IPS DF 4.7 (cell line): ENCODE measurements at regions not wholly inside any gene's neighbourhood (a gene's known extent, or its start where the extent isn't known, plus 50 kb on each side); places are given as distances from the start of the nearest gene placed in this dataset.
"Not testable (repeated sequence)": the region's sequence is repeated elsewhere in the genome, so short reads cannot be mapped to it uniquely, and the experiment has no call there.

Experiments
- DNase-seq: peaks from one replicate; pipeline ENCODE4 v3.0.0-alpha.2; 2013; ENCODE audit warnings: low spot score; ENCODE audit errors: extremely low read depth

GRCh38 chr15:69707241-69707640 is 254.6 kb downstream of the RPLP1 start:
- DNase-seq: not testable (repeated sequence)

GRCh38 chr15:69708436-69709122 is 256.0 kb downstream of the RPLP1 start:
- DNase-seq: not testable (repeated sequence)

- no peak for DNase-seq
Measured at GRCh38 chr15:69712991-69713390, 260.4 kb downstream of the RPLP1 start.

GRCh38 chr15:69713726-69714559 is 261.3 kb downstream of the RPLP1 start:
- DNase-seq: no peak

GRCh38 chr15:69715210-69715609 is 262.6 kb downstream of the RPLP1 start:
- DNase-seq: no peak

GRCh38 chr15:69718436-69718835 is 265.8 kb downstream of the RPLP1 start:
- no peak for DNase-seq

GRCh38 chr15:69718916-69719315 is 266.3 kb downstream of the RPLP1 start:
- no peak for DNase-seq

GRCh38 chr15:69719527-69720240 is 267.1 kb downstream of the RPLP1 start:
- no peak for DNase-seq

- DNase-seq: no peak
Measured at GRCh38 chr15:69720536-69720935, 267.9 kb downstream of the RPLP1 start.

- no peak for DNase-seq
Measured at GRCh38 chr15:69722924-69723323, 270.3 kb downstream of the RPLP1 start.

GRCh38 chr15:69723404-69724096 is 270.9 kb downstream of the RPLP1 start:
- no peak for DNase-seq

GRCh38 chr15:69724333-69724732 is 271.7 kb downstream of the RPLP1 start:
- no peak for DNase-seq

GRCh38 chr15:69725275-69725674 is 272.7 kb downstream of the RPLP1 start:
- no peak for DNase-seq

- no peak for DNase-seq
Measured at GRCh38 chr15:69725957-69726356, 273.3 kb downstream of the RPLP1 start.

GRCh38 chr15:69727121-69727924 is 274.7 kb downstream of the RPLP1 start:
- DNase-seq: no peak

- DNase-seq: no peak
Measured at GRCh38 chr15:69729167-69729748, 276.6 kb downstream of the RPLP1 start.

GRCh38 chr15:69730281-69731080 is 277.9 kb downstream of the RPLP1 start:
- no peak for DNase-seq

- no peak for DNase-seq
Measured at GRCh38 chr15:69731081-69731330, 278.4 kb downstream of the RPLP1 start.

- DNase-seq: no peak
Measured at GRCh38 chr15:69731581-69731980, 279.0 kb downstream of the RPLP1 start.

- no peak for DNase-seq
Measured at GRCh38 chr15:69732133-69732532, 279.5 kb downstream of the RPLP1 start.
